ENCODE measurements at regions not wholly inside any gene's neighbourhood (a gene's known extent, or its start where the extent isn't known, plus 50 kb on each side); places are given as distances from the start of the nearest gene placed in this dataset.

GRCh38 chr1:162928141-162928540 lies 67.2 kb upstream of the CCDC190 start:
- H3K27me3 Mint-ChIP-seq (ENCODE audit: low read depth) = peaks cover 16% of the 10 kb centered on the region
- no peaks in the 10 kb centered on the region for H3K36me3 Mint-ChIP-seq (ENCODE audit: low read depth)
- no peaks in the 10 kb centered on the region for H3K9me3 Mint-ChIP-seq
- no peak for DNase-seq (ENCODE audit: low spot score)
- intact Hi-C loops (cut with micrococcal nuclease) = no loop called here
- H3K4me1 Mint-ChIP-seq (ENCODE audit: low read depth) = no peaks in the 10 kb centered on the region
- no peak overlapping the region for H3K4me3 Mint-ChIP-seq (ENCODE audit: low read depth)
- H3K27ac Mint-ChIP-seq = no peak overlapping the region

- no peaks in the 10 kb centered on the region for H3K4me1 Mint-ChIP-seq (ENCODE audit: low read depth)
- H3K36me3 Mint-ChIP-seq (ENCODE audit: low read depth) = no peaks in the 10 kb centered on the region
- peaks cover 18% of the 10 kb centered on the region for H3K27me3 Mint-ChIP-seq (ENCODE audit: low read depth)
- no peak overlapping the region for H3K4me3 Mint-ChIP-seq (ENCODE audit: low read depth)
- no peak overlapping the region for H3K27ac Mint-ChIP-seq
- intact Hi-C loops (cut with micrococcal nuclease) = no loop called here
- H3K9me3 Mint-ChIP-seq = no peaks in the 10 kb centered on the region
- no peak for DNase-seq (ENCODE audit: low spot score)
Observed at GRCh38 chr1:162927421-162927820, 66.4 kb upstream of the CCDC190 start.

GRCh38 chr1:162926906-162927305 lies 65.9 kb upstream of the CCDC190 start:
- no peaks in the 10 kb centered on the region for H3K4me1 Mint-ChIP-seq (ENCODE audit: low read depth)
- H3K4me3 Mint-ChIP-seq (ENCODE audit: low read depth) = no peak overlapping the region
- no peaks in the 10 kb centered on the region for H3K36me3 Mint-ChIP-seq (ENCODE audit: low read depth)
- peaks cover 18% of the 10 kb centered on the region for H3K27me3 Mint-ChIP-seq (ENCODE audit: low read depth)
- DNase-seq (ENCODE audit: low spot score) = no peak
- H3K9me3 Mint-ChIP-seq = no peaks in the 10 kb centered on the region
- intact Hi-C loops (cut with micrococcal nuclease) = no loop called here
- H3K27ac Mint-ChIP-seq = no peak overlapping the region

GRCh38 chr1:162924179-162924578 lies 63.2 kb upstream of the CCDC190 start:
- no peak for DNase-seq (ENCODE audit: low spot score)
- Mint-ChIP-seq H3K27me3 (ENCODE audit: low read depth) (peaks cover 9% of the 10 kb centered on the region), H3K36me3 (ENCODE audit: low read depth) (no peaks in the 10 kb centered on the region), H3K4me3 (ENCODE audit: low read depth) (no peak overlapping the region), H3K27ac (no peak overlapping the region), H3K4me1 (ENCODE audit: low read depth) (no peaks in the 10 kb centered on the region), H3K9me3 (no peaks in the 10 kb centered on the region)
- intact Hi-C loops (cut with micrococcal nuclease) = no loop called here

GRCh38 chr1:162922201-162922600 lies 61.2 kb upstream of the CCDC190 start:
- intact Hi-C loops (cut with micrococcal nuclease) = no loop called here
- Mint-ChIP-seq H3K36me3 (ENCODE audit: low read depth) (no peaks in the 10 kb centered on the region), H3K9me3 (no peaks in the 10 kb centered on the region)

GRCh38 chr1:162921311-162921710 lies 60.3 kb upstream of the CCDC190 start:
- Mint-ChIP-seq H3K27ac (no peak overlapping the region), H3K4me3 (ENCODE audit: low read depth) (no peak overlapping the region), H3K9me3 (no peaks in the 10 kb centered on the region), H3K27me3 (ENCODE audit: low read depth) (peaks cover 9% of the 10 kb centered on the region), H3K36me3 (ENCODE audit: low read depth) (no peaks in the 10 kb centered on the region), H3K4me1 (ENCODE audit: low read depth) (no peaks in the 10 kb centered on the region)
- no peak for DNase-seq (ENCODE audit: low spot score)
- intact Hi-C loops (cut with micrococcal nuclease) = no loop called here

More at GRCh38 chr1:162922201-162922600, 61.2 kb upstream of the CCDC190 start:
- Mint-ChIP-seq H3K4me1 (ENCODE audit: low read depth) (no peaks in the 10 kb centered on the region), H3K27me3 (ENCODE audit: low read depth) (peaks cover 9% of the 10 kb centered on the region), H3K27ac (no peak overlapping the region), H3K4me3 (ENCODE audit: low read depth) (no peak overlapping the region)
- DNase-seq (ENCODE audit: low spot score) = no peak

GRCh38 chr1:162919034-162919433 lies 58.1 kb upstream of the CCDC190 start:
- no peak for DNase-seq (ENCODE audit: low spot score)
- H3K4me1 Mint-ChIP-seq (ENCODE audit: low read depth) = no peaks in the 10 kb centered on the region
- no peaks in the 10 kb centered on the region for H3K36me3 Mint-ChIP-seq (ENCODE audit: low read depth)

GRCh38 chr1:162918151-162918754 lies 57.3 kb upstream of the CCDC190 start:
- no peak for DNase-seq (ENCODE audit: low spot score)
- Mint-ChIP-seq H3K36me3 (ENCODE audit: low read depth) (no peaks in the 10 kb centered on the region), H3K27ac (no peak overlapping the region), H3K9me3 (no peaks in the 10 kb centered on the region), H3K27me3 (ENCODE audit: low read depth) (peaks cover 1% of the 10 kb centered on the region), H3K4me3 (ENCODE audit: low read depth) (no peak overlapping the region), H3K4me1 (ENCODE audit: low read depth) (no peaks in the 10 kb centered on the region)
- intact Hi-C loops (cut with micrococcal nuclease) = no loop called here

More at GRCh38 chr1:162919034-162919433, 58.1 kb upstream of the CCDC190 start:
- H3K9me3 Mint-ChIP-seq = no peaks in the 10 kb centered on the region
- H3K27ac Mint-ChIP-seq = no peak overlapping the region
- peaks cover 1% of the 10 kb centered on the region for H3K27me3 Mint-ChIP-seq (ENCODE audit: low read depth)
- H3K4me3 Mint-ChIP-seq (ENCODE audit: low read depth) = no peak overlapping the region
- intact Hi-C loops (cut with micrococcal nuclease) = no loop called here

- Mint-ChIP-seq H3K27ac (no peak overlapping the region), H3K4me3 (ENCODE audit: low read depth) (no peak overlapping the region), H3K27me3 (ENCODE audit: low read depth) (no peaks in the 10 kb centered on the region), H3K36me3 (ENCODE audit: low read depth) (no peaks in the 10 kb centered on the region), H3K9me3 (peaks cover 4% of the 10 kb centered on the region), H3K4me1 (ENCODE audit: low read depth) (no peaks in the 10 kb centered on the region)
- no peak for DNase-seq (ENCODE audit: low spot score)
- intact Hi-C loops (cut with micrococcal nuclease) = no loop called here
Observed at GRCh38 chr1:162916821-162917613, 56.0 kb upstream of the CCDC190 start.

GRCh38 chr1:162916407-162916806 lies 55.4 kb upstream of the CCDC190 start:
- H3K36me3 Mint-ChIP-seq (ENCODE audit: low read depth) = no peaks in the 10 kb centered on the region
- no peaks in the 10 kb centered on the region for H3K4me1 Mint-ChIP-seq (ENCODE audit: low read depth)
- H3K27me3 Mint-ChIP-seq (ENCODE audit: low read depth) = no peaks in the 10 kb centered on the region
- H3K9me3 Mint-ChIP-seq = peaks cover 5% of the 10 kb centered on the region
- H3K27ac Mint-ChIP-seq = no peak overlapping the region
- intact Hi-C loops (cut with micrococcal nuclease) = no loop called here
- H3K4me3 Mint-ChIP-seq (ENCODE audit: low read depth) = no peak overlapping the region
- no peak for DNase-seq (ENCODE audit: low spot score)

- Mint-ChIP-seq H3K9me3 (peaks cover 5% of the 10 kb centered on the region), H3K27ac (no peak overlapping the region), H3K4me1 (ENCODE audit: low read depth) (no peaks in the 10 kb centered on the region), H3K4me3 (ENCODE audit: low read depth) (no peak overlapping the region), H3K27me3 (ENCODE audit: low read depth) (no peaks in the 10 kb centered on the region), H3K36me3 (ENCODE audit: low read depth) (no peaks in the 10 kb centered on the region)
- intact Hi-C loops (cut with micrococcal nuclease) = no loop called here
- DNase-seq (ENCODE audit: low spot score) = no peak
Observed at GRCh38 chr1:162914601-162915000, 53.6 kb upstream of the CCDC190 start.

GRCh38 chr1:162913345-162913744 lies 52.4 kb upstream of the CCDC190 start:
- no peaks in the 10 kb centered on the region for H3K4me1 Mint-ChIP-seq (ENCODE audit: low read depth)
- H3K27me3 Mint-ChIP-seq (ENCODE audit: low read depth) = no peaks in the 10 kb centered on the region
- peaks cover 5% of the 10 kb centered on the region for H3K9me3 Mint-ChIP-seq
- intact Hi-C loops (cut with micrococcal nuclease) = no loop called here
- H3K36me3 Mint-ChIP-seq (ENCODE audit: low read depth) = no peaks in the 10 kb centered on the region
- no peak for DNase-seq (ENCODE audit: low spot score)
- H3K4me3 Mint-ChIP-seq (ENCODE audit: low read depth) = no peak overlapping the region
- H3K27ac Mint-ChIP-seq = no peak overlapping the region

GRCh38 chr1:162912061-162912667 lies 51.2 kb upstream of the CCDC190 start:
- no peak overlapping the region for H3K27ac Mint-ChIP-seq
- no peaks in the 10 kb centered on the region for H3K27me3 Mint-ChIP-seq (ENCODE audit: low read depth)
- H3K9me3 Mint-ChIP-seq = peaks cover 5% of the 10 kb centered on the region
- intact Hi-C loops (cut with micrococcal nuclease) = no loop called here
- no peak overlapping the region for H3K4me3 Mint-ChIP-seq (ENCODE audit: low read depth)
- DNase-seq (ENCODE audit: low spot score) = no peak
- no peaks in the 10 kb centered on the region for H3K4me1 Mint-ChIP-seq (ENCODE audit: low read depth)
- no peaks in the 10 kb centered on the region for H3K36me3 Mint-ChIP-seq (ENCODE audit: low read depth)

Measured in activated T-helper 2 cell treated with anti-CD3 and anti-CD28 coated beads, Interferon-gamma antibody, Interleukin-2, Interleukin-4, amounts not matched to agents 10 μg/mL and 5 μg/mL and 100 μg/mL, durations not matched to agents 14 hours and 24 hours and 36 hours (primary cell).